BLaER1 treated with 17β-estradiol and CSF1 and Interleukin-3, amounts not matched to agents 10 nM and 100 nM (cell line): ENCODE measurements at regions not wholly inside any gene's neighbourhood (a gene's known extent, or its start where the extent isn't known, plus 50 kb on each side); places are given as distances from the start of the nearest gene placed in this dataset.

Experiments
- H3K27ac ChIP-seq, 11 experiments: shearing (Covaris generic); formaldehyde crosslinking; 2 replicates each; pipeline ENCODE4 v1.8.1; 2022
- H3K27me3 ChIP-seq, 11 experiments: shearing (Covaris generic); formaldehyde crosslinking; 2 replicates each; pipeline ENCODE4 v1.8.1; 2022
- H3K36me3 ChIP-seq, 11 experiments: shearing (Covaris generic); formaldehyde crosslinking; 2 replicates each; pipeline ENCODE4 v1.8.1; 2022
- H3K4me1 ChIP-seq, 10 experiments: shearing (Covaris generic); formaldehyde crosslinking; 2 replicates each; pipeline ENCODE4 v1.8.1; 2022
- H3K4me2 ChIP-seq, 11 experiments: shearing (Covaris generic); formaldehyde crosslinking; 2 replicates each; pipeline ENCODE4 v1.8.1; 2022
- H3K4me3 ChIP-seq, 10 experiments: shearing (Covaris generic); formaldehyde crosslinking; 2 replicates each; pipeline ENCODE4 v1.8.1; 2022
- H3K9ac ChIP-seq, 11 experiments: shearing (Covaris generic); formaldehyde crosslinking; 2 replicates each; pipeline ENCODE4 v1.8.1; 2022
- H3K9me3 ChIP-seq, 11 experiments: shearing (Covaris generic); formaldehyde crosslinking; replicated peaks in 1 of 11; 2 replicates each; pipeline ENCODE4 v1.8.1; 2022
- H4K20me1 ChIP-seq, 11 experiments: shearing (Covaris generic); formaldehyde crosslinking; 2 replicates each; pipeline ENCODE4 v1.8.1; 2022
- Cebpa-rat ChIP-seq, 11 experiments: shearing (Covaris generic); IDR thresholded peaks; 2 replicates each; pipeline ENCODE4 v1.8.1; 2022

- no peak for TF ChIP-seq Cebpa-rat (IDR thresholded peaks at IDR 0.05)
- H3K4me2 ChIP-seq, result no peak overlapping the region
- no peaks in the 10 kb centered on the region for H3K4me1 ChIP-seq
- H3K27me3 ChIP-seq, result no peaks in the 10 kb centered on the region
- peaks cover 40 to 55% (median 53%) of the 10 kb centered on the region in 11 experiments for H3K9me3 ChIP-seq
- no peak overlapping the region for H3K4me3 ChIP-seq
- H3K36me3 ChIP-seq, result no peaks in the 10 kb centered on the region
- no peak overlapping the region for H3K27ac ChIP-seq
- no peak overlapping the region for H3K9ac ChIP-seq
- H4K20me1 ChIP-seq, result no peaks in the 10 kb centered on the region
Observed at GRCh38 chr20:29296256-29297230, 1960.9 kb upstream of the DEFB115 start.

- no peaks in the 10 kb centered on the region for H3K27me3 ChIP-seq
- H3K4me3 ChIP-seq, result no peak overlapping the region
- H3K27ac ChIP-seq, result no peak overlapping the region
- H3K4me2 ChIP-seq, result no peak overlapping the region
- no peak for TF ChIP-seq Cebpa-rat (IDR thresholded peaks at IDR 0.05)
- no peak overlapping the region for H3K9ac ChIP-seq
- peaks cover 47 to 64% (median 61%) of the 10 kb centered on the region in 11 experiments for H3K9me3 ChIP-seq
- H4K20me1 ChIP-seq, result no peaks in the 10 kb centered on the region
- no peaks in the 10 kb centered on the region for H3K4me1 ChIP-seq
- no peaks in the 10 kb centered on the region for H3K36me3 ChIP-seq
Observed at GRCh38 chr20:29297411-29298270, 1959.8 kb upstream of the DEFB115 start.

GRCh38 chr20:29298271-29298590 lies 1959.2 kb upstream of the DEFB115 start:
- Histone ChIP-seq H4K20me1 (no peaks in the 10 kb centered on the region), H3K36me3 (no peaks in the 10 kb centered on the region), H3K4me3 (no peak overlapping the region), H3K27ac (no peak overlapping the region), H3K9ac (no peak overlapping the region), H3K9me3 (peaks cover 47 to 70% (median 64%) of the 10 kb centered on the region in 11 experiments), H3K4me2 (no peak overlapping the region), H3K27me3 (no peaks in the 10 kb centered on the region), H3K4me1 (no peaks in the 10 kb centered on the region)
- TF ChIP-seq Cebpa-rat (IDR thresholded peaks at IDR 0.05), result no peak

GRCh38 chr20:29298759-29299613 lies 1958.5 kb upstream of the DEFB115 start:
- no peak for TF ChIP-seq Cebpa-rat (IDR thresholded peaks at IDR 0.05)
- H3K9me3 ChIP-seq, result peaks cover 47 to 75% (median 64%) of the 10 kb centered on the region in 11 experiments
- H3K4me1 ChIP-seq, result no peaks in the 10 kb centered on the region
- no peak overlapping the region for H3K27ac ChIP-seq
- no peak overlapping the region for H3K4me3 ChIP-seq
- H3K36me3 ChIP-seq, result no peaks in the 10 kb centered on the region
- H3K9ac ChIP-seq, result no peak overlapping the region
- H3K27me3 ChIP-seq, result no peaks in the 10 kb centered on the region
- H3K4me2 ChIP-seq, result no peak overlapping the region
- H4K20me1 ChIP-seq, result no peaks in the 10 kb centered on the region

GRCh38 chr20:29299811-29300578 lies 1957.5 kb upstream of the DEFB115 start:
- no peaks in the 10 kb centered on the region for H4K20me1 ChIP-seq
- H3K4me2 ChIP-seq, result no peak overlapping the region
- no peak overlapping the region for H3K4me3 ChIP-seq
- H3K36me3 ChIP-seq, result no peaks in the 10 kb centered on the region
- peaks cover 47 to 75% (median 64%) of the 10 kb centered on the region in 11 experiments for H3K9me3 ChIP-seq
- H3K27me3 ChIP-seq, result no peaks in the 10 kb centered on the region
- no peak overlapping the region for H3K27ac ChIP-seq
- no peaks in the 10 kb centered on the region for H3K4me1 ChIP-seq
- no peak overlapping the region for H3K9ac ChIP-seq
- TF ChIP-seq Cebpa-rat (IDR thresholded peaks at IDR 0.05), result no peak

- Histone ChIP-seq H3K4me3 (no peak overlapping the region), H3K9me3 (peaks cover 47 to 75% (median 64%) of the 10 kb centered on the region in 11 experiments)
Observed at GRCh38 chr20:29300579-29301551, 1956.6 kb upstream of the DEFB115 start.

GRCh38 chr20:29301624-29302259 lies 1955.7 kb upstream of the DEFB115 start:
- Histone ChIP-seq H3K36me3 (no peaks in the 10 kb centered on the region), H3K27ac (no peak overlapping the region), H3K9ac (no peak overlapping the region), H4K20me1 (no peaks in the 10 kb centered on the region), H3K4me2 (no peak overlapping the region), H3K9me3 (peaks cover 47 to 67% (median 56%) of the 10 kb centered on the region in 11 experiments), H3K4me3 (no peak overlapping the region), H3K4me1 (no peaks in the 10 kb centered on the region), H3K27me3 (no peaks in the 10 kb centered on the region)
- no peak for TF ChIP-seq Cebpa-rat (IDR thresholded peaks at IDR 0.05)

More at GRCh38 chr20:29300579-29301551, 1956.6 kb upstream of the DEFB115 start:
- TF ChIP-seq Cebpa-rat (IDR thresholded peaks at IDR 0.05), result no peak
- H3K27me3 ChIP-seq, result no peaks in the 10 kb centered on the region
- H3K9ac ChIP-seq, result no peak overlapping the region
- no peak overlapping the region for H3K27ac ChIP-seq
- H4K20me1 ChIP-seq, result no peaks in the 10 kb centered on the region
- H3K4me1 ChIP-seq, result no peaks in the 10 kb centered on the region
- no peaks in the 10 kb centered on the region for H3K36me3 ChIP-seq
- no peak overlapping the region for H3K4me2 ChIP-seq
